ENCODE measurements at regions not wholly inside any gene's neighbourhood (a gene's known extent, or its start where the extent isn't known, plus 50 kb on each side); places are given as distances from the start of the nearest gene placed in this dataset.

DNA sequence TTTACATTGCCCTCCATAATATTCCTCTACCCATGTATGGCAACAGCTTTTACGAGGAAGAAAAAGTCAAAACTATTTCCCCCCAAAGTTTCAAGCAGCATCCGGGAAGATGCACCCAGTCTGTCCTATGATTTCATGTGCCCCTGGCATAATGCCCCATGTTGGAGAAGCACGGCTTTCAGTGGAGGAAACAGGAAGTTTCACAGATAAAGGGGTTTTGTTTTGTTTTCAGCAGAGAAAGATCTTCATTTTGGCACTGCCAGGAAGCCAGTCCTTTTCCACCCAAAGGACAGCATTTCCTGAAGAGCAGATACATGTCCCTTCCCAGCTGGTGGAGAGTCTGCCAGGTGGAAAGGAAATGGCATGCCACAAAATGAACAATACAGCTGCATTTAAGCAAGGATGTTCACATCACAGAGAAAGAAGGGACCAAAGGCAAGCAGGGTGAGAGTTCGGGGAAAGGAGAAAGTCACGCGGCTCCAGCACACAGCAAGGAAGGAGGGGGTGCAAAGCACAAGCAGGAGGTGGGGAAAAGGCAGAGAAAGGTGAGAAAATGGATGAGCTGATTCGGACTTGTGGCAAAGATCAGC, 95.3 kb upstream of the HIVEP3 start:
- TF ChIP-seq POLR2A (IDR thresholded peaks at IDR 0.05), result no peak
- TF ChIP-seq, protein P1, sequence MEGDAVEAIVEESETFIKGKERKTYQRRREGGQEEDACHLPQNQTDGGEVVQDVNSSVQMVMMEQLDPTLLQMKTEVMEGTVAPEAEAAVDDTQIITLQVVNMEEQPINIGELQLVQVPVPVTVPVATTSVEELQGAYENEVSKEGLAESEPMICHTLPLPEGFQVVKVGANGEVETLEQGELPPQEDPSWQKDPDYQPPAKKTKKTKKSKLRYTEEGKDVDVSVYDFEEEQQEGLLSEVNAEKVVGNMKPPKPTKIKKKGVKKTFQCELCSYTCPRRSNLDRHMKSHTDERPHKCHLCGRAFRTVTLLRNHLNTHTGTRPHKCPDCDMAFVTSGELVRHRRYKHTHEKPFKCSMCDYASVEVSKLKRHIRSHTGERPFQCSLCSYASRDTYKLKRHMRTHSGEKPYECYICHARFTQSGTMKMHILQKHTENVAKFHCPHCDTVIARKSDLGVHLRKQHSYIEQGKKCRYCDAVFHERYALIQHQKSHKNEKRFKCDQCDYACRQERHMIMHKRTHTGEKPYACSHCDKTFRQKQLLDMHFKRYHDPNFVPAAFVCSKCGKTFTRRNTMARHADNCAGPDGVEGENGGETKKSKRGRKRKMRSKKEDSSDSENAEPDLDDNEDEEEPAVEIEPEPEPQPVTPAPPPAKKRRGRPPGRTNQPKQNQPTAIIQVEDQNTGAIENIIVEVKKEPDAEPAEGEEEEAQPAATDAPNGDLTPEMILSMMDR (IDR thresholded peaks at IDR 0.05), result no peak
